Smooth muscle cell (in vitro differentiated cells): ENCODE measurements at regions not wholly inside any gene's neighbourhood (a gene's known extent, or its start where the extent isn't known, plus 50 kb on each side); places are given as distances from the start of the nearest gene placed in this dataset.

Source experiments
- DNase-seq: peaks from one replicate; lab custom pipeline; 2025; ENCODE audit not compliant: unreplicated experiment; lab: John Stamatoyannopoulos, UW
- H2AFZ ChIP-seq: fragments of 200-600 bp; sonication (generic); 2 replicates; pipeline ENCODE4 v1.6.0; 2016; ENCODE audit warnings: antibody characterized with exemption, low read depth, mild to moderate bottlenecking
- H3F3A ChIP-seq: fragments of 200-600 bp; sonication (generic); 2 replicates; pipeline ENCODE4 v1.6.0; 2017; ENCODE audit warnings: antibody characterized with exemption, low read depth
- H3K27ac ChIP-seq: fragments of 200-600 bp; sonication (generic); 2 replicates; pipeline ENCODE4 v1.5.1; 2016; ENCODE audit warnings: low read depth, mild to moderate bottlenecking
- H3K27me3 ChIP-seq: fragments of 200-600 bp; sonication (generic); 2 replicates; pipeline ENCODE4 v1.6.1; 2016; ENCODE audit warnings: low read depth, mild to moderate bottlenecking
- H3K36me3 ChIP-seq: fragments of 200-600 bp; sonication (generic); 2 replicates; pipeline ENCODE4 v1.5.1; 2016; ENCODE audit warnings: low read depth
- H3K4me1 ChIP-seq: fragments of 200-600 bp; sonication (generic); 2 replicates; pipeline ENCODE4 v1.5.1; 2016; ENCODE audit warnings: low read depth
- H3K4me2 ChIP-seq: fragments of 200-600 bp; sonication (generic); 2 replicates; pipeline ENCODE4 v1.6.0; 2016; ENCODE audit warnings: mild to moderate bottlenecking
- H3K4me3 ChIP-seq: fragments of 200-600 bp; sonication (generic); 2 replicates; pipeline ENCODE4 v1.5.1; 2016; ENCODE audit warnings: mild to moderate bottlenecking
- H3K79me2 ChIP-seq: fragments of 200-600 bp; sonication (generic); 2 replicates; pipeline ENCODE4 v1.6.0; 2016; ENCODE audit warnings: low read depth, mild to moderate bottlenecking
- H3K9ac ChIP-seq: fragments of 200-600 bp; sonication (generic); 2 replicates; pipeline ENCODE4 v1.6.0; 2016; ENCODE audit warnings: low read depth
- H3K9me3 ChIP-seq: fragments of 200-600 bp; sonication (generic); replicated peaks from 2 replicates; pipeline ENCODE4 v1.5.1; 2016; ENCODE audit warnings: low read depth
- H4K20me1 ChIP-seq: fragments of 200-600 bp; sonication (generic); 2 replicates; pipeline ENCODE4 v1.6.0; 2016; ENCODE audit warnings: low read depth
- CTCF ChIP-seq: fragments of 200-600 bp; sonication (generic); IDR thresholded peaks from 2 replicates; pipeline ENCODE4 v1.5.1; 2017; ENCODE audit warnings: borderline replicate concordance, mild to moderate bottlenecking, antibody characterized with exemption; ENCODE audit not compliant: insufficient read depth, poor library complexity, severe bottlenecking
- WGBS: methylation state at CpG from one replicate; pipeline ENCODE4 v1.1.7; 2016; ENCODE audit warnings: low lambda C conversion rate; 5-methylcytosine and 5-hydroxymethylcytosine counted together

- Histone ChIP-seq H3K4me1 (no peaks in the 10 kb centered on the region), H3K36me3 (no peaks in the 10 kb centered on the region), H3K9me3 (no peaks in the 10 kb centered on the region), H3K79me2 (no peaks in the 10 kb centered on the region), H3F3A (no peaks in the 10 kb centered on the region), H3K27me3 (peaks cover 4% of the 10 kb centered on the region), H3K4me2 (no peak overlapping the region), H3K9ac (no peak overlapping the region), H4K20me1 (no peaks in the 10 kb centered on the region), H2AFZ (no peak overlapping the region), H3K27ac (no peak overlapping the region), H3K4me3 (no peak overlapping the region)
- no peak for TF ChIP-seq CTCF
- no peak for DNase-seq
- WGBS, result 91% methylated on average over 3 of the region's 3 CpGs
These were observed 190.5 kb upstream of the MC4R start for GRCh38 chr18:60563082-60563481.

- no peaks in the 10 kb centered on the region for H3F3A ChIP-seq
- no peak overlapping the region for H3K4me2 ChIP-seq
- no peaks in the 10 kb centered on the region for H3K9me3 ChIP-seq
- H3K4me1 ChIP-seq, result no peaks in the 10 kb centered on the region
- 76% methylated on average over 3 of the region's 3 CpGs for WGBS
- H3K27me3 ChIP-seq, result peaks cover 4% of the 10 kb centered on the region
- H3K9ac ChIP-seq, result no peak overlapping the region
- no peak overlapping the region for H2AFZ ChIP-seq
- no peak for TF ChIP-seq CTCF
- H3K27ac ChIP-seq, result no peak overlapping the region
- no peaks in the 10 kb centered on the region for H4K20me1 ChIP-seq
- H3K4me3 ChIP-seq, result no peak overlapping the region
- no peak for DNase-seq
- no peaks in the 10 kb centered on the region for H3K79me2 ChIP-seq
- no peaks in the 10 kb centered on the region for H3K36me3 ChIP-seq
These were observed 195.6 kb upstream of the MC4R start for GRCh38 chr18:60568220-60568619.

GRCh38 chr18:60570172-60570571, 197.6 kb upstream of the MC4R start:
- Histone ChIP-seq H3K4me2 (no peak overlapping the region), H3K4me1 (no peaks in the 10 kb centered on the region), H3K4me3 (no peak overlapping the region), H3K9me3 (no peaks in the 10 kb centered on the region), H3K9ac (no peak overlapping the region), H3K27ac (no peak overlapping the region), H3K79me2 (no peaks in the 10 kb centered on the region), H4K20me1 (no peaks in the 10 kb centered on the region), H3F3A (no peaks in the 10 kb centered on the region), H2AFZ (no peak overlapping the region), H3K27me3 (peaks cover 2% of the 10 kb centered on the region), H3K36me3 (no peaks in the 10 kb centered on the region)
- TF ChIP-seq CTCF, result no peak
- DNase-seq, result no peak
- WGBS, result 100% methylated on average over 1 of the region's 1 CpG

GRCh38 chr18:60577457-60577856, 204.9 kb upstream of the MC4R start:
- no peak for TF ChIP-seq CTCF
- Histone ChIP-seq H3K9me3 (no peaks in the 10 kb centered on the region), H3K4me1 (no peaks in the 10 kb centered on the region), H3K79me2 (no peaks in the 10 kb centered on the region), H3K27me3 (peaks cover 7% of the 10 kb centered on the region), H4K20me1 (no peaks in the 10 kb centered on the region), H3K4me2 (no peak overlapping the region), H2AFZ (no peak overlapping the region), H3K4me3 (no peak overlapping the region), H3F3A (no peaks in the 10 kb centered on the region), H3K36me3 (no peaks in the 10 kb centered on the region), H3K9ac (no peak overlapping the region), H3K27ac (no peak overlapping the region)
- 87% methylated on average over 1 of the region's 1 CpG for WGBS
- no peak for DNase-seq
